Esophagus muscularis mucosa (tissue), 3 donors: ENCODE measurements at regions not wholly inside any gene's neighbourhood (a gene's known extent, or its start where the extent isn't known, plus 50 kb on each side); places are given as distances from the start of the nearest gene placed in this dataset.

ENCODE experiments used
- CTCF ChIP-seq, 3 experiments: fragments of 200-600 bp in 2 of 3; fragments of 450-650 bp in 1 of 3; sonication (generic) in 2 of 3; IDR thresholded peaks; one replicate each; pipeline ENCODE4 v1.5.1; 2017 to 2019; ENCODE audit warnings: antibody characterized with exemption in 3 of 3, mild to moderate bottlenecking in 2 of 3, moderate library complexity in 1 of 3
- POLR2A ChIP-seq: fragments of 450-650 bp; IDR thresholded peaks from one replicate; pipeline ENCODE4 v1.6.1; 2017; ENCODE audit warnings: antibody characterized with exemption, moderate library complexity, mild to moderate bottlenecking, low read depth
- POLR2AphosphoS5 ChIP-seq, 2 donors: sonication (generic); formaldehyde crosslinking; IDR thresholded peaks; one replicate each; pipeline ENCODE4 v1.6.1; 2017; ENCODE audit warnings: antibody characterized with exemption in 2 of 2

GRCh38 chr14:95007921-95008320 lies 149.4 kb downstream of the DICER1 start:
- TF ChIP-seq CTCF (IDR thresholded peaks at IDR 0.05): no peak
- TF ChIP-seq POLR2AphosphoS5 (IDR thresholded peaks at IDR 0.05): no peak
- no peak for TF ChIP-seq POLR2A
